ENCODE measurements at regions not wholly inside any gene's neighbourhood (a gene's known extent, or its start where the extent isn't known, plus 50 kb on each side); places are given as distances from the start of the nearest gene placed in this dataset.

DNA sequence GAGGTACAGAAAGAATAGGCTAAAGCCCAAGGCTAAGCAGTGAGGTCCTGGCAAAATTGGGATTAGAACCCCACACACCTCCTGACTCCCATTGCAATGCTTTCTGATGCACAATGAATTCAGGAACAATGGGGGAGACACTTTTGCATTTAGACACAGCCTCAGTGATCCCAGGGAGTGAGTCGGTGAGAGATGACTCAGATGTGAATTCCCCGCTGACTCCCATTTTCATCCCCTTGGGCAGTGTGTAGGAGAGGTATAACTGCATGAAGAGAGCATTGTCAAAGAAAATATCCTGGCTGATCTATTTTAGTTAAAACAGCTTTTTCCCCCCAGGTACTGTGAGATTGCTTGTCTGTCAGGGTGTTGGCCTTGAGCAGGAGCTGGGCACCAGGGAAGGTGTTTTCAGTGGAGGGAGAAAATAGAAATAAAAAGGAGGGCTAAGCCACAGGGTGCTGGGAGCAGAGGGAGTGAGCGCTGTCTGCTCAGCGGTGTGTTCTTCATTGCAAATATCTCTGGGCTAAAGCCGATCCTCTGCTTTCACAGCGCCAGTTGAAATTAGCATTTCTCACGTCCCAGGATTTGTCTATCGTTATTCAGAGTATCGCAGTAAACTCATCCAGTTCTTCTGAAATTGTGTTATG lies 247.7 kb upstream of the PTBP2 start:
- FAIRE-seq: no peak

DNA sequence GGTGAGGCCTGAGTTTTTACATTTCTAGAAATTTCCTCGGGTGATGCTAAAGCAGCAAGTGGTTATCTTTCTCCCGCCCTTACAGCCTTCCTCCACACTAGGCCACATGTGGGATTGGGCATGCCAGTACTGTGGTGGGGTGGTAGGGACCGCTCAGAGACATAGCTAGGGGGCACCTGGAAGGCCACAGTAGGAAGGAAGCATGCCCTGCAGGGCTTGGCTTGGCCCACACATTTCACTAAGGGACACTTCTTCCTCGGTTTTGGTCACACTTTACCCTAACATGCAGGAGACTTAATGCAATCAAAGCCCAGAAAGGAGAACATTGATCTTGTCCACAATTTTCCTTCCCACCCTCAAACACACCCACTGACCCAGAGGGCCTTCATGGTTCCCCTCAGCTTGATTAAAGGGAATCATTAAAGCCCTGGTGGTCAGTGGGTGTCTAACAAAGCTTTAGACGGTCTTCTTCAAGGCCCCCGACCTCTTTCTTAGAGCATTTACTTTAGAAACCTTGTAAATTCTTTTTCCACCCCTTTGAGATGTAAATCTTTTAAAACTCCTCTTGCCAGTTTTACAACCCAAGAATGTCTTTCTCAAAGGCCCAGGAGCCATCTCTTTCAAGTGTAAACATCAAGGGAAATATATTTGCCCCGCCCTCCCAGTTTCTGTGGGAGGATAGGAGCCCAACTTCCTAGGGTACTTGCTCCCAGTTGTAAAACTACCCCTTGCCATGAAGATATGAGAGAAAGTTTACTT lies 246.4 kb upstream of the PTBP2 start:
- FAIRE-seq: no peak

GRCh38 chr1:96475903-96476302 lies 245.7 kb upstream of the PTBP2 start:
- no peak for FAIRE-seq

DNA sequence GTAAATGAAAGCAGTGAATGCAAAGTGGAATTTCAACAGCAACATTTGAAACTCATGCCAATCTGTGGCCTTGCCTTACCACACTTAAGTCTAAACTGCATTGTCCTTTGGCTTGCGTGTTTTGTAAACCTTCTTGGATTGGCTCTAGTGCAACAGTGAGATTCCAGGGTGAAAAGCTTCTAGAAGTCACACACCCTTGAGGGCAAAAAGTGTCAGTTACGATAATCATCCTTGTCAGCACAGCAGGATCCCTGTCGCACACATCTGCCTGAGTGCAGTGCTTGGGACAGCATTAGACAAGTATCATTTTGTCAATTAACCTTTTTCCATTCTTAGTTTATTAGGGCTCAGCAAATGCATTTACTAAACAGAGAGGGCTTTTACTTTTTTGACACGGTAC lies 243.4 kb upstream of the PTBP2 start:
- FAIRE-seq: no peak

DNA sequence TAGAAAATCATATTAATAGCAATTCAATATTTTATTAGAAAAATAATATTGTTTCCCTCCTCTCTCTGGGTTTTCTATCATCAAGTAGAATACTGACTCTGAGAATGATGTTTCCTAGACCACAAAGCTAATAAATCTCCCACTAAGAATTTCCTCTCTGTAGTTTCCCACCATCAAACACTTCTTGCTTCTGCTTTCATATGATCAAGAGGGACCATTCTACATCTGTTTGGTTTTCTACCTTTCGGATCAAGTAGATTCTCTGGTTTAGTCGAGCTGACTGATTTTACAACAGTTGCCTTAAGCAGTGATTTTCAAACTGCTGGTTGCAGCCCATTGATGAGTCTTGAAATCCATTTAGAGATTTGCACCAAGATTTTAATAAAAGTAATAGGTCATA lies 240.2 kb upstream of the PTBP2 start:
- no peak for FAIRE-seq

DNA sequence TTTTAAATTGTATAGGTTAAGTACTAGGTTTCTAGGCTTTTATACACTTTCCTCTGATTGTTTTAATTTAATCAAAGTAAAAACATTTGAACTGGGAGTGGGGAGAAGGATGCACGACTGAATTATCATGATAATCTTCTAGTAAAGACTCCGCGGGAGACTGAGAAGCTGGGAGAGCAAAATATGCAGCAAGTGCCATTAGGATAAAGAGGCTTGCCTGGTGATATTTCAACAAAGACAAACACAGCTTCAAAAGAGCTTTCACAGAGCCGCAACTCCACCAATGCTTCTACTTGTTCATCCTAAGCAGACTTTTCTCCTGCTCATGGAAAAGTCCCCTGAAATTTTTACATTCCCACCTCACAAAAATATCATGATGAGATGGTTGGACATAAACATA lies 239.0 kb upstream of the PTBP2 start:
- FAIRE-seq: no peak

DNA sequence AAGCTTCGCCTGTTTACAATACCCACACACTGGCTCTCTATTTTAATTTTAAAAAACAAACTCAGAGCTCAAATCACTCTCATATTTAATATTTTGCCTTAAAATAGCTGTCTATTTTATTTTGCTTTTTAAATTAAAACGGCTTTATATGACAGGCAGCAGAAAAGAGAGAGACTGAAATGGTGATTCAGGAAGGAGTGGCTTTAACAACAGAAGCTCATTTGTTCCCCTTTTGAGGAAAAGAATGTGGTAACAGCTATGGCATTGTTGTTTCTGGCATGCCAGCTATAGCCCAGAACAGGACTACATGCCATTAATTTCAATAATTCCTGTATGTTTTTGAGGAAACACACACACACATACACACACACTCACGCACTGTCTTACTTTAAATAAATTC lies 234.2 kb upstream of the PTBP2 start:
- FAIRE-seq: no peak

GRCh38 chr1:96487971-96488370 lies 233.6 kb upstream of the PTBP2 start:
- FAIRE-seq: no peak

DNA sequence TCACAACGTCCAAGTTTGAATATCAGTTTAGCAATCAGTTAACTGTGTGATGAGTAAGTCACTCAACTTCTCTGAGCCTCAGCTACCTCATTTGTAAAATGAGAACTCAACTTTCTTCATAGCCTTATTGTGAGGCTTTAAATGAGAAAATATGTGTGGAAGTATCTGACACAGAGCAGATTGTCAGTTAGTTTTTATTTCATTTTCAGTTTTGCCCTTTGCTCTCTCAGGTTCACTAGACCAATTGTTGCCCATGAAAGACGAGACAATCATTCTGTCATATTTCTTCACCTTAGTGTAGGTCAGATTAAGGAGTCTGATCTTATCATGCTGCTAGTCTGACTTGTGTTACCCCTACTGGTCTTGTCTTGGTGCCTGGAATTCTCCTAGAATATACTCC lies 232.8 kb upstream of the PTBP2 start:
- FAIRE-seq: no peak

- no peak for FAIRE-seq
Measured at GRCh38 chr1:96492236-96492635, 229.3 kb upstream of the PTBP2 start.

- FAIRE-seq: no peak
Measured at GRCh38 chr1:96498744-96499340, 222.7 kb upstream of the PTBP2 start.

DNA sequence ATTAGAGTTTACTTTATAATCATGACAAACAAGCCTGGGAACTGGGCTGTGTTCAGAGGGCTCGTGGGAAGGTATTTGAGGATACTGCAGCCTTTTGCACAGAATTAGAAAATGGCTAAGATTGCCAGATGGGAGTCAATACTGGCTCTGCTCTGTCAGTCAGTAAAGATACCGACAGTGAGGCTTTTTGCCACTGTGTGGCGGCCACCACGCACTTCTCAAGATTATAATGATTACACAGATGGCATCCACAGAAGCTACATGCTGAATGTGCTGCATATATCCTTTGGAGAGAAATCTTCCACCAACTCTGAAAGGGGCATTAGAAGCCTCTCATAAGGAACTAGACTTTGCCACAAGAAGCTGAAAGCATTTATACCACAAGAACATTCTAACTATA lies 213.4 kb upstream of the PTBP2 start:
- no peak for FAIRE-seq

GRCh38 chr1:96509339-96509738 lies 212.2 kb upstream of the PTBP2 start:
- no peak for FAIRE-seq

GRCh38 chr1:96509951-96510350 lies 211.6 kb upstream of the PTBP2 start:
- FAIRE-seq: no peak

DNA sequence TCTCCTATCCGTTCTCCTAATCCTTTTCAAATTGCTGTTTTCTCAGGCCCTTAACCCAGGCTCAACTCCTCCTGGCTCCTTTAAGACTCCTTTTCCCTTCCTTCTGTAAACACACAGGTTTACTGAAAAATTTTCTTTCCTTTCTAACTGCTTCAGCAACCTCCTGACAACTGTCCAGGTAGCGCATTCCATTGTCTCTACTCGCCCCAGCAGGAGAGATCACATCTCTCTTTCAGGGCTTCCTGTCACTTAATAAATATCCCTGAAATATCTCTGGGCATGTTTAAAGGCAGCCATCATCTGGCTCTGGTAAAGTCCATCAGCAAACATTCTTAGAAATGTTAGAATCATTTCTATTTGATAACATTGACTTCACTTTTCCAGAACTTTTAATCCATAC lies 211.2 kb upstream of the PTBP2 start:
- no peak for FAIRE-seq

GRCh38 chr1:96510911-96511310 lies 210.7 kb upstream of the PTBP2 start:
- FAIRE-seq: no peak

- no peak for FAIRE-seq
Measured at GRCh38 chr1:96513136-96513535, 208.4 kb upstream of the PTBP2 start.

DNA sequence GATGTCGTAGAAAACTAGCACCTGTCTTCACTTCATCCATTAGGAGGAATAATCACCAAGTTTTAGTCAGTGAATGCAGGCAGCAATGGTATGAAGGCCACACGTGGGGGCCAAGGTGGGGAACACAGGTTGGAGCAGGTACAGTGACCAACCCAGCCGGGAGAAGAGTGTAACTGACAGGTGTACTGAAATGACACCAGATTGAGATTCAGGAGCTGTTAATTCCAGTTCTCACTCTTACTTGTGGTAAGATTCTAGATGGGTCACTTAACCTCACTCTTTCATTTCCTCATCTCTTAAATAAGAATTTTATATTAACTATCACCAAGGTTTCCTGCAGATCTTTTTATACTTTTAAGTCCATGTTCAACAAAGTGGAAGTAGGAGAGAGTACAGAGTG lies 206.2 kb upstream of the PTBP2 start:
- FAIRE-seq: no peak

DNA sequence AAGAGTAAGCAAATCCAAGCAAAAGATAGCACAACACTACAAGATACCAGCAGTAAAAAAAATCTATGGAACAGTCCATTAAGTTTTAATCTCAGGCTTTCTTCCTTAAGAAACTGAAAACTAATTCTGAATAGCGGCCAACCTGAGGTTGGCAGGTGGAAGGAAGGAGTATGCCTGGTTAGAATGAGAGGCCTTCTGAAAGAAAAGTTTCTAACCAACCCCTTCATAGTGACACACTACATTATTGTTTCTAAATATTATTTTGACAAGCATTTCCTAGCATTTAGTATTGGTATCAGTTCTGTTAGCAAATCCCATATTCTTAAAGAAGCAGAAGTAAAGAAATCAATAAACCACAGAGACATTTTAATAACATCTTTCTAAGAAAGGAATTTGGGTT lies 205.7 kb upstream of the PTBP2 start:
- FAIRE-seq: no peak

DNA sequence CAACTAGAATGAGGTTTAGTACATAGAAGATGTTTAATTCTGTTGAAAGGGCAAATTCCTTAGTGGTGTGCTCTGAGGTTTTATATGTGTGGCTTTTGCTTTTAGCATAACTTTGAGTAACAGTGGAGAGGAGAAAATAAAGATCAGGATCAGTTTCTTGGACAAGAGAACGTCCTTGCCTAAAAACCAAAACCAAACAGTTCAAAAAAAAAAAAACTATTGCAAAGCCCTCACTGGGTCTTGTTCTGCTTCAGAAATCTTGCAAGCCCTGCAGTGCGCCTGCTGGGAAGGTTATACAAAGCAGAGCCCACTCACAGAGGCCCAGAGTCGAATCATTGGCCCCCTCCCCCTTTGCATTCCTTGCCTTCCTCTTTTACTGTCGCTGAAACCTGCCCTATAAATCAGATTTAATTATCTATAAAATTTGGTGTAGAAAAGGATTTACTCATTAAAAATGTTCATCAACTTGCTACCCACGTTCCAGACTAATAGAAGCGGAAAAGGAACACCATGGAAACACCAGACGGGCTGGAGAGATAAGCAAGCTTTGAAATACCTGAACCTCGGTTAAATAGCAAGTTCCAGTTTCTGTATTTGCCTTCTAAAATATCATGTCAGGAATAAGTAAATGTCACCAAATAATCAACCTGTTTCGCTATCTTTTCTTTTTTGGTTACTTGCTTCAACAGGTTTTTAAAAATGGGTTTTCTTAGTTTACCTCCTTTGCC lies 201.6 kb upstream of the PTBP2 start:
- FAIRE-seq: no peak

DNA sequence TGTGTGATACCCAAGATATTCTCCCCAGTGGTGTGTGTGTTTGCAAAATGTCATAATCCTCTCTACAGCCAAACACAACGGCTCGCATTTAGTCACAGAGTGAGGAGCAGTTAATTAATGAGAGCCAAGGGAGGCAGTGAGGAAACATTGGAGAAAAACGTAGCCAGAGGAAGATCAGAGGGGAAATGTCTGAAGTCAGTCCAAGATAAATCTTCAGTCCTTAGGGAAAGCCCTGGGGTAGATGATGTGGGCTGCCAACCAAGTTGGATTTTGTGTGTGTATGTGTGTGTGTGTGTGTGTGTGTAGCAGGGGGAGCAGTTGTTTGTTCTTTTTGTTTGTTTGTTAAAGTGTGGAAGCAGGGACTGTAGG lies 201.0 kb upstream of the PTBP2 start:
- no peak for FAIRE-seq

GRCh38 chr1:96521010-96521409 lies 200.6 kb upstream of the PTBP2 start:
- FAIRE-seq: no peak

GRCh38 chr1:96521994-96522760 lies 199.4 kb upstream of the PTBP2 start:
- no peak for FAIRE-seq
